Neural cell (in vitro differentiated cells): ENCODE measurements at regions not wholly inside any gene's neighbourhood (a gene's known extent, or its start where the extent isn't known, plus 50 kb on each side); places are given as distances from the start of the nearest gene placed in this dataset.

Experiments
- H2AFZ ChIP-seq: fragments of 200-600, 300-800 bp; sonication (generic), shearing (Covaris generic); 2 replicates; pipeline ENCODE4 v1.6.0; 2014; ENCODE audit warnings: low read depth, mild to moderate bottlenecking, antibody characterized with exemption, low read length, moderate library complexity
- H3F3A ChIP-seq: fragments of 200-600 bp; shearing (Covaris generic); 2 replicates; pipeline ENCODE4 v1.6.1; 2016; ENCODE audit warnings: mild to moderate bottlenecking, moderate library complexity, mixed read lengths, antibody characterized with exemption, low read length; ENCODE audit not compliant: insufficient read depth, poor library complexity, severe bottlenecking
- H3K27ac ChIP-seq: fragments of 200-600, 300-800 bp; sonication (generic), shearing (Covaris generic); 2 replicates; pipeline ENCODE4 v1.5.1; 2014; ENCODE audit warnings: mild to moderate bottlenecking, low read length, moderate library complexity
- H3K27me3 ChIP-seq: fragments of 300-800, 200-600 bp; sonication (generic), shearing (Covaris generic); 2 replicates; pipeline ENCODE4 v1.6.0; 2014; ENCODE audit warnings: mild to moderate bottlenecking, low read depth, low read length, moderate library complexity; ENCODE audit not compliant: insufficient read depth
- H3K36me3 ChIP-seq: fragments of 300-800, 200-600 bp; sonication (generic), shearing (Covaris generic); 2 replicates; pipeline ENCODE4 v1.5.1; 2014; ENCODE audit warnings: mild to moderate bottlenecking, antibody characterized with exemption, low read length, moderate library complexity; ENCODE audit not compliant: insufficient read depth
- H3K4me2 ChIP-seq: fragments of 300-800, 200-600 bp; sonication (generic), shearing (Covaris generic); 2 replicates; pipeline ENCODE4 v1.6.0; 2014; ENCODE audit warnings: mild to moderate bottlenecking, low read length
- H3K4me3 ChIP-seq: fragments of 300-800, 200-600 bp; sonication (generic), shearing (Covaris generic); 2 replicates; pipeline ENCODE4 v1.5.1; 2014; ENCODE audit warnings: mild to moderate bottlenecking, low read length, moderate library complexity
- H3K79me2 ChIP-seq: fragments of 200-600 bp; shearing (Covaris generic); replicated peaks from 2 replicates; pipeline ENCODE4 v1.6.0; 2014; ENCODE audit warnings: mild to moderate bottlenecking, low read length, moderate library complexity; ENCODE audit not compliant: insufficient read depth
- H3K9ac ChIP-seq: fragments of 300-800, 200-600 bp; sonication (generic), shearing (Covaris generic); 2 replicates; pipeline ENCODE4 v1.6.1; 2016; ENCODE audit warnings: mild to moderate bottlenecking, low read length, mixed read lengths
- H3K9me2 ChIP-seq: fragments of 200-600 bp; shearing (Covaris generic); 2 replicates; pipeline ENCODE4 v1.6.1; 2016; ENCODE audit warnings: mild to moderate bottlenecking, low read length, mixed read lengths; ENCODE audit not compliant: insufficient read depth
- H3K9me3 ChIP-seq: fragments of 200-600, 300-800 bp; sonication (generic), shearing (Covaris generic); 2 replicates; pipeline ENCODE4 v1.6.1; 2016; ENCODE audit warnings: mild to moderate bottlenecking, mixed run types, low read length, moderate library complexity, mixed read lengths
- H4K20me1 ChIP-seq: fragments of 200-600 bp; shearing (Covaris generic); 2 replicates; pipeline ENCODE4 v1.6.1; 2016; ENCODE audit warnings: mild to moderate bottlenecking, mixed run types; ENCODE audit not compliant: insufficient read depth
- EP300 ChIP-seq: fragments of 450-650 bp; conservative IDR thresholded peaks from 2 replicates; pipeline ENCODE4 v1.6.1; 2014; ENCODE audit warnings: antibody characterized with exemption, mild to moderate bottlenecking, moderate library complexity; ENCODE audit not compliant: poor library complexity, severe bottlenecking
- EZH2 ChIP-seq: fragments of 200-600, 300-800 bp; shearing (Covaris generic), sonication (generic); IDR thresholded peaks from 2 replicates; pipeline ENCODE4 v1.6.1; 2014; ENCODE audit warnings: antibody characterized with exemption, low read length, borderline replicate concordance, mild to moderate bottlenecking; ENCODE audit not compliant: insufficient read depth, poor library complexity, severe bottlenecking
- MXI1 ChIP-seq: fragments of 450-650 bp; conservative IDR thresholded peaks from 2 replicates; pipeline ENCODE4 v1.6.1; 2014; ENCODE audit warnings: antibody characterized with exemption, mild to moderate bottlenecking; ENCODE audit not compliant: poor library complexity, severe bottlenecking
- POLR2AphosphoS5 ChIP-seq: IDR thresholded peaks from 2 replicates; pipeline ENCODE4 v1.6.1; 2012
- RAD21 ChIP-seq: fragments of 450-650 bp; conservative IDR thresholded peaks from 2 replicates; pipeline ENCODE4 v1.6.1; 2014; ENCODE audit warnings: antibody characterized with exemption, mild to moderate bottlenecking, moderate library complexity
- SMC3 ChIP-seq: fragments of 450-650 bp; conservative IDR thresholded peaks from 2 replicates; pipeline ENCODE4 v1.6.1; 2014; ENCODE audit warnings: antibody characterized with exemption, mild to moderate bottlenecking, moderate library complexity; ENCODE audit not compliant: poor library complexity
- TAF1 ChIP-seq: IDR thresholded peaks from 2 replicates; pipeline ENCODE4 v1.6.1; 2012; ENCODE audit warnings: low read depth
- TF ChIP-seq, protein P1 (sequence below): fragments of 450-650 bp; IDR thresholded peaks from 2 replicates; pipeline ENCODE4 v1.5.1; 2014; ENCODE audit warnings: antibody characterized with exemption, mild to moderate bottlenecking, moderate library complexity; ENCODE audit not compliant: poor library complexity, severe bottlenecking
- TF ChIP-seq, protein P2 (sequence below): IDR thresholded peaks from 2 replicates; pipeline ENCODE4 v1.6.1; 2012; ENCODE audit warnings: borderline replicate concordance

DNA sequence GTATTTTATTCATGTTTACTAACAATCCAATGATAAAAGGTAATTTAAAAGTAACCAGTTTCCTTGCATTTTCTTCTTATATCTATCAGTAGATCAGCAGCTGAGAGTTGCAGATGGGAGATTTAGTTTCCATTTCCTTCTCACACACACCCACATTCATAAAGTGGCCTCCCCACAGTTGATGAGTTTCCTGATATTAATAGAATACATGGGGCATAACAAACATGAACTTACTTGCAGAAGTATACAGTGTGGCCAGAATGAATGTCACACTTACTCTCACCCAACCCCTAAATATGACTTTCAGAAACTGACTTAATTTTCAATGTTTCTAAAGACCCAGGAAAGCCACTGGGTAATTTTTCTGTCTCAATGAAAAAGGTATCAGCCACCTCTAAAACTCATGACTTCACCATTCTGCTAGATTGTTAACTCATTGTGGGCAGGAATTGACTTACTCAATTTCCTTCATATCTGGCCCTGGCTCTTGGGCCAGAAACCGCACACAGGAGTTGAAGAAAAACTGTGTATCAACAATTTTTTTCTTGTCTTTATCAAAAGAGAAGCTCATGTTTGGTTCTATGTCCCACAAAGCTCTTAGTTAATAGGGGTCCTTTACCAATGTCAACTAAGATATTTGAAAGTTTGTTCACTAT is 63.5 kb upstream of the OSMR start:
- Histone ChIP-seq H3K79me2 (no peaks in the 10 kb centered on the region), H3F3A (no peaks in the 10 kb centered on the region), H3K9me3 (peaks cover 6% of the 10 kb centered on the region), H4K20me1 (no peaks in the 10 kb centered on the region), H3K27me3 (no peaks in the 10 kb centered on the region), H3K36me3 (no peaks in the 10 kb centered on the region), H3K27ac (no peak overlapping the region), H3K4me3 (no peak overlapping the region), H3K9ac (no peak overlapping the region), H3K9me2 (no peaks in the 10 kb centered on the region), H2AFZ (no peak overlapping the region), H3K4me2 (no peak overlapping the region)
- TF ChIP-seq MXI1, result no peak
- no peak for TF ChIP-seq SMC3
- no peak for TF ChIP-seq EP300
- TF ChIP-seq RAD21, result no peak
- no peak for TF ChIP-seq EZH2
- TF ChIP-seq POLR2AphosphoS5, result no peak
- TF ChIP-seq, protein P1, sequence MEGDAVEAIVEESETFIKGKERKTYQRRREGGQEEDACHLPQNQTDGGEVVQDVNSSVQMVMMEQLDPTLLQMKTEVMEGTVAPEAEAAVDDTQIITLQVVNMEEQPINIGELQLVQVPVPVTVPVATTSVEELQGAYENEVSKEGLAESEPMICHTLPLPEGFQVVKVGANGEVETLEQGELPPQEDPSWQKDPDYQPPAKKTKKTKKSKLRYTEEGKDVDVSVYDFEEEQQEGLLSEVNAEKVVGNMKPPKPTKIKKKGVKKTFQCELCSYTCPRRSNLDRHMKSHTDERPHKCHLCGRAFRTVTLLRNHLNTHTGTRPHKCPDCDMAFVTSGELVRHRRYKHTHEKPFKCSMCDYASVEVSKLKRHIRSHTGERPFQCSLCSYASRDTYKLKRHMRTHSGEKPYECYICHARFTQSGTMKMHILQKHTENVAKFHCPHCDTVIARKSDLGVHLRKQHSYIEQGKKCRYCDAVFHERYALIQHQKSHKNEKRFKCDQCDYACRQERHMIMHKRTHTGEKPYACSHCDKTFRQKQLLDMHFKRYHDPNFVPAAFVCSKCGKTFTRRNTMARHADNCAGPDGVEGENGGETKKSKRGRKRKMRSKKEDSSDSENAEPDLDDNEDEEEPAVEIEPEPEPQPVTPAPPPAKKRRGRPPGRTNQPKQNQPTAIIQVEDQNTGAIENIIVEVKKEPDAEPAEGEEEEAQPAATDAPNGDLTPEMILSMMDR, result no peak
- TF ChIP-seq TAF1, result no peak
- TF ChIP-seq, protein P2, sequence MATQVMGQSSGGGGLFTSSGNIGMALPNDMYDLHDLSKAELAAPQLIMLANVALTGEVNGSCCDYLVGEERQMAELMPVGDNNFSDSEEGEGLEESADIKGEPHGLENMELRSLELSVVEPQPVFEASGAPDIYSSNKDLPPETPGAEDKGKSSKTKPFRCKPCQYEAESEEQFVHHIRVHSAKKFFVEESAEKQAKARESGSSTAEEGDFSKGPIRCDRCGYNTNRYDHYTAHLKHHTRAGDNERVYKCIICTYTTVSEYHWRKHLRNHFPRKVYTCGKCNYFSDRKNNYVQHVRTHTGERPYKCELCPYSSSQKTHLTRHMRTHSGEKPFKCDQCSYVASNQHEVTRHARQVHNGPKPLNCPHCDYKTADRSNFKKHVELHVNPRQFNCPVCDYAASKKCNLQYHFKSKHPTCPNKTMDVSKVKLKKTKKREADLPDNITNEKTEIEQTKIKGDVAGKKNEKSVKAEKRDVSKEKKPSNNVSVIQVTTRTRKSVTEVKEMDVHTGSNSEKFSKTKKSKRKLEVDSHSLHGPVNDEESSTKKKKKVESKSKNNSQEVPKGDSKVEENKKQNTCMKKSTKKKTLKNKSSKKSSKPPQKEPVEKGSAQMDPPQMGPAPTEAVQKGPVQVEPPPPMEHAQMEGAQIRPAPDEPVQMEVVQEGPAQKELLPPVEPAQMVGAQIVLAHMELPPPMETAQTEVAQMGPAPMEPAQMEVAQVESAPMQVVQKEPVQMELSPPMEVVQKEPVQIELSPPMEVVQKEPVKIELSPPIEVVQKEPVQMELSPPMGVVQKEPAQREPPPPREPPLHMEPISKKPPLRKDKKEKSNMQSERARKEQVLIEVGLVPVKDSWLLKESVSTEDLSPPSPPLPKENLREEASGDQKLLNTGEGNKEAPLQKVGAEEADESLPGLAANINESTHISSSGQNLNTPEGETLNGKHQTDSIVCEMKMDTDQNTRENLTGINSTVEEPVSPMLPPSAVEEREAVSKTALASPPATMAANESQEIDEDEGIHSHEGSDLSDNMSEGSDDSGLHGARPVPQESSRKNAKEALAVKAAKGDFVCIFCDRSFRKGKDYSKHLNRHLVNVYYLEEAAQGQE, result no peak

DNA sequence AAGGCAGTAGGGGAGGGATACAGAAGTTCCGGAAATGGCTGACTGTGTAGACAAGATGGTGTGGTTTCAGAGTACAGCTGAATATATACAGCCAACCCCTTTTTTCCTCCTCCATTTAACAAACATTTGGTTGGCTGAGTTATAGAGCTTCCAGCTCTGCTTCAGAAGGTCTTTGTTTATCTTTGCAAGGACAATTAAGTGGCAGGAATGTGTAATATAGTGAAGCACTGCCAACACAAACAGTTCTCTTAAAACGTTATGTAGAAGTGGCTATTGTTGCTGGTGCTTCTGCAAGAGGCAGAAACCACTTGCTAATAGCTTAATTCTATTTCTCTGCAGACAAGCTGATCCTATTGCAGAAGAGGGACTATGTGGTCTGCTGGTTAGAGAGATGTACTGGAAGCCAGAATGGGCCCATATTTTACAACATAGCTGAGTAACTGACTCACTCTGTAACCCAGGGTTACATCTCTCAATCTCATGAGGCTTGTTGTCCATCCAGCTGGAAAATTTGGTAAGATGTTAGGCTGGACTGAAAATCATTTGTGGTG is 62.7 kb upstream of the OSMR start:
- no peak overlapping the region for H3K4me2 ChIP-seq
- no peak overlapping the region for H2AFZ ChIP-seq

More for the DNA sequence above, 62.7 kb upstream of the OSMR start:
- Histone ChIP-seq H3K9ac (no peak overlapping the region), H3K79me2 (no peaks in the 10 kb centered on the region), H3F3A (no peaks in the 10 kb centered on the region), H3K27me3 (no peaks in the 10 kb centered on the region), H4K20me1 (no peaks in the 10 kb centered on the region), H3K9me2 (no peaks in the 10 kb centered on the region), H3K4me3 (no peak overlapping the region), H3K9me3 (peaks cover 6% of the 10 kb centered on the region), H3K36me3 (no peaks in the 10 kb centered on the region), H3K27ac (no peak overlapping the region)
- TF ChIP-seq, protein P2, result no peak
- TF ChIP-seq SMC3, result no peak
- TF ChIP-seq, protein P1, result no peak
- no peak for TF ChIP-seq TAF1
- no peak for TF ChIP-seq POLR2AphosphoS5
- TF ChIP-seq MXI1, result no peak
- no peak for TF ChIP-seq EZH2
- TF ChIP-seq RAD21, result no peak
- TF ChIP-seq EP300, result no peak
